HEK293 (cell line): ENCODE measurements at regions not wholly inside any gene's neighbourhood (a gene's known extent, or its start where the extent isn't known, plus 50 kb on each side); places are given as distances from the start of the nearest gene placed in this dataset.

Experiments
- CTCF ChIA-PET: fragments of 350-600 bp; formaldehyde crosslinking; extraction: SDS; loops from one replicate; lab custom pipeline; 2021; ENCODE audit warnings: antibody characterized with exemption; lab: Yijun Ruan, JAX
- POLR2A ChIA-PET: fragments of 300-600 bp; formaldehyde crosslinking; extraction: SDS; loops from one replicate; lab custom pipeline; 2020; ENCODE audit warnings: antibody characterized with exemption, inconsistent platforms; lab: Yijun Ruan, JAX
- H3K27ac ChIP-seq: fragments of 200-500 bp; sonication (Bioruptor generic); 2 replicates; pipeline ENCODE4 v1.5.1; 2014; ENCODE audit warnings: low read depth, low read length, control low read depth, inconsistent platforms; ENCODE audit errors: extremely low read depth
- H3K36me3 ChIP-seq, 2 experiments: fragments of 200-500 bp in 1 of 2; sonication (Bioruptor generic) in 1 of 2; 1 replicate in 1 of 2; 2 replicates in 1 of 2; pipeline ENCODE4 v1.5.1; 2014 to 2017; ENCODE audit warnings: inconsistent platforms in 2 of 2, low read length in 2 of 2; ENCODE audit not compliant: control insufficient read depth in 2 of 2, insufficient read depth in 1 of 2
- H3K4me1 ChIP-seq: fragments of 200-500 bp; sonication (Bioruptor generic); 2 replicates; pipeline ENCODE4 v1.5.1; 2014; ENCODE audit warnings: mild to moderate bottlenecking, low read length, inconsistent platforms; ENCODE audit not compliant: control insufficient read depth, insufficient read depth
- H3K4me3 ChIP-seq: 2 replicates; pipeline ENCODE4 v1.5.1; 2011; ENCODE audit warnings: low read depth, mild to moderate bottlenecking, control low read depth, low read length, moderate library complexity
- H3K9me3 ChIP-seq: fragments of 200-500 bp; sonication (Bioruptor generic); 2 replicates; pipeline ENCODE4 v1.5.1; 2014; ENCODE audit warnings: low read depth, low read length, inconsistent platforms; ENCODE audit not compliant: control insufficient read depth, insufficient read depth
- HOXA7 ChIP-seq: sonication (generic); formaldehyde crosslinking; IDR thresholded peaks from 2 replicates; pipeline ENCODE4 v1.8.1; 2022; ENCODE audit warnings: missing genetic modification reagents, borderline replicate concordance
- SP2 ChIP-seq: fragments of 450-650 bp; formaldehyde crosslinking; IDR thresholded peaks from 2 replicates; pipeline ENCODE4 v1.5.1; 2016; ENCODE audit warnings: missing biosample characterization, missing genetic modification characterization
- ZBTB11 ChIP-seq: fragments of 450-650 bp; formaldehyde crosslinking; conservative IDR thresholded peaks from 2 replicates; pipeline ENCODE4 v1.5.1; 2016; ENCODE audit warnings: low read depth, missing biosample characterization, missing genetic modification characterization
- ZNF157 ChIP-seq: fragments of 450-650 bp; formaldehyde crosslinking; IDR thresholded peaks from 2 replicates; pipeline ENCODE4 v1.5.1; 2016; ENCODE audit warnings: missing biosample characterization, missing genetic modification characterization
- ZNF221 ChIP-seq: fragments of 450-650 bp; formaldehyde crosslinking; IDR thresholded peaks from 2 replicates; pipeline ENCODE4 v1.5.1; 2017; ENCODE audit warnings: missing biosample characterization, missing genetic modification characterization, borderline replicate concordance
- ZNF23 ChIP-seq: fragments of 450-650 bp; formaldehyde crosslinking; IDR thresholded peaks from 2 replicates; pipeline ENCODE4 v1.5.1; 2016; ENCODE audit warnings: missing biosample characterization, missing genetic modification characterization, borderline replicate concordance
- ZNF248 ChIP-seq: fragments of 450-650 bp; formaldehyde crosslinking; IDR thresholded peaks from 2 replicates; pipeline ENCODE4 v1.5.1; 2017; ENCODE audit warnings: missing biosample characterization, missing genetic modification characterization
- ZNF398 ChIP-seq: fragments of 450-650 bp; formaldehyde crosslinking; IDR thresholded peaks from 2 replicates; pipeline ENCODE4 v1.5.1; 2017; ENCODE audit warnings: missing biosample characterization, missing genetic modification characterization
- ZNF639 ChIP-seq: fragments of 450-650 bp; formaldehyde crosslinking; IDR thresholded peaks from 2 replicates; pipeline ENCODE4 v1.5.1; 2016; ENCODE audit warnings: missing biosample characterization, missing genetic modification characterization
- ZNF658 ChIP-seq: fragments of 450-650 bp; formaldehyde crosslinking; IDR thresholded peaks from 2 replicates; pipeline ENCODE4; 2016; ENCODE audit warnings: missing biosample characterization, missing genetic modification characterization
- ZNF664 ChIP-seq: fragments of 450-650 bp; formaldehyde crosslinking; IDR thresholded peaks from 2 replicates; pipeline ENCODE4 v1.5.1; 2016; ENCODE audit warnings: missing biosample characterization, missing genetic modification characterization
- ZNF704 ChIP-seq: fragments of 450-650 bp; formaldehyde crosslinking; IDR thresholded peaks from 2 replicates; pipeline ENCODE4 v1.5.1; 2016; ENCODE audit warnings: missing biosample characterization, missing genetic modification characterization
- ZSCAN18 ChIP-seq: fragments of 450-650 bp; formaldehyde crosslinking; IDR thresholded peaks from 2 replicates; pipeline ENCODE4 v1.5.1; 2016; ENCODE audit warnings: missing biosample characterization, missing genetic modification characterization
- ZSCAN23 ChIP-seq: fragments of 450-650 bp; formaldehyde crosslinking; IDR thresholded peaks from 2 replicates; pipeline ENCODE4 v1.5.1; 2016; ENCODE audit warnings: missing biosample characterization, missing genetic modification characterization
- ZXDB ChIP-seq: fragments of 450-650 bp; formaldehyde crosslinking; IDR thresholded peaks from 2 replicates; pipeline ENCODE4 v1.5.1; 2016; ENCODE audit warnings: missing biosample characterization, missing genetic modification characterization
- TF ChIP-seq, protein P1 (sequence below): fragments of 450-650 bp; formaldehyde crosslinking; IDR thresholded peaks from 2 replicates; pipeline ENCODE4 v1.5.1; 2016; ENCODE audit warnings: missing biosample characterization, missing genetic modification characterization
- TF ChIP-seq, protein P2 (sequence below): fragments of 450-650 bp; formaldehyde crosslinking; IDR thresholded peaks from 2 replicates; pipeline ENCODE4 v1.5.1; 2016; ENCODE audit warnings: missing biosample characterization, missing genetic modification characterization
- TF ChIP-seq, protein P3 (sequence below): fragments of 450-650 bp; IDR thresholded peaks from 2 replicates; pipeline ENCODE4 v1.5.1; 2018; ENCODE audit warnings: missing biosample characterization, missing genetic modification characterization
- TF ChIP-seq, protein P4 (sequence below): fragments of 450-650 bp; formaldehyde crosslinking; IDR thresholded peaks from 2 replicates; pipeline ENCODE4 v1.5.1; 2017; ENCODE audit warnings: missing biosample characterization, missing genetic modification characterization
- TF ChIP-seq, protein P5 (sequence below): fragments of 450-650 bp; formaldehyde crosslinking; IDR thresholded peaks from 2 replicates; pipeline ENCODE4 v1.5.1; 2016; ENCODE audit warnings: missing biosample characterization, missing genetic modification characterization

GRCh38 chr11:38553148-38553547 is 1955.1 kb upstream of the RAG2 start:
- TF ChIP-seq ZNF664 (tag by site-specific recombination) = no peak
- no peak for TF ChIP-seq ZNF398 (tag by site-specific recombination)
- TF ChIP-seq, protein P1, sequence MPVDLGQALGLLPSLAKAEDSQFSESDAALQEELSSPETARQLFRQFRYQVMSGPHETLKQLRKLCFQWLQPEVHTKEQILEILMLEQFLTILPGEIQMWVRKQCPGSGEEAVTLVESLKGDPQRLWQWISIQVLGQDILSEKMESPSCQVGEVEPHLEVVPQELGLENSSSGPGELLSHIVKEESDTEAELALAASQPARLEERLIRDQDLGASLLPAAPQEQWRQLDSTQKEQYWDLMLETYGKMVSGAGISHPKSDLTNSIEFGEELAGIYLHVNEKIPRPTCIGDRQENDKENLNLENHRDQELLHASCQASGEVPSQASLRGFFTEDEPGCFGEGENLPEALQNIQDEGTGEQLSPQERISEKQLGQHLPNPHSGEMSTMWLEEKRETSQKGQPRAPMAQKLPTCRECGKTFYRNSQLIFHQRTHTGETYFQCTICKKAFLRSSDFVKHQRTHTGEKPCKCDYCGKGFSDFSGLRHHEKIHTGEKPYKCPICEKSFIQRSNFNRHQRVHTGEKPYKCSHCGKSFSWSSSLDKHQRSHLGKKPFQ = no peak
- TF ChIP-seq SP2 (tag by site-specific recombination) = no peak
- no peak for TF ChIP-seq ZSCAN23 (tag by site-specific recombination)
- no peak for TF ChIP-seq ZNF23 (tag by site-specific recombination)
- no peak for TF ChIP-seq ZBTB11 (tag by site-specific recombination)
- no peak for TF ChIP-seq ZNF658 (tag by site-specific recombination)
- no peak for TF ChIP-seq ZNF639 (tag by site-specific recombination)
- no peak for TF ChIP-seq ZSCAN18 (tag by site-specific recombination)
- TF ChIP-seq, protein P2, sequence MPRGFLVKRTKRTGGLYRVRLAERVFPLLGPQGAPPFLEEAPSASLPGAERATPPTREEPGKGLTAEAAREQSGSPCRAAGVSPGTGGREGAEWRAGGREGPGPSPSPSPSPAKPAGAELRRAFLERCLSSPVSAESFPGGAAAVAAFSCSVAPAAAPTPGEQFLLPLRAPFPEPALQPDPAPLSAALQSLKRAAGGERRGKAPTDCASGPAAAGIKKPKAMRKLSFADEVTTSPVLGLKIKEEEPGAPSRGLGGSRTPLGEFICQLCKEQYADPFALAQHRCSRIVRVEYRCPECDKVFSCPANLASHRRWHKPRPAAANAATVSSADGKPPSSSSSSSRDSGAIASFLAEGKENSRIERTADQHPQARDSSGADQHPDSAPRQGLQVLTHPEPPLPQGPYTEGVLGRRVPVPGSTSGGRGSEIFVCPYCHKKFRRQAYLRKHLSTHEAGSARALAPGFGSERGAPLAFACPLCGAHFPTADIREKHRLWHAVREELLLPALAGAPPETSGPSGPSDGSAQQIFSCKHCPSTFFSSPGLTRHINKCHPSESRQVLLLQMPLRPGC (tag by site-specific recombination) = no peak
- no peak for TF ChIP-seq ZNF157 (tag by site-specific recombination)
- TF ChIP-seq, protein P3, sequence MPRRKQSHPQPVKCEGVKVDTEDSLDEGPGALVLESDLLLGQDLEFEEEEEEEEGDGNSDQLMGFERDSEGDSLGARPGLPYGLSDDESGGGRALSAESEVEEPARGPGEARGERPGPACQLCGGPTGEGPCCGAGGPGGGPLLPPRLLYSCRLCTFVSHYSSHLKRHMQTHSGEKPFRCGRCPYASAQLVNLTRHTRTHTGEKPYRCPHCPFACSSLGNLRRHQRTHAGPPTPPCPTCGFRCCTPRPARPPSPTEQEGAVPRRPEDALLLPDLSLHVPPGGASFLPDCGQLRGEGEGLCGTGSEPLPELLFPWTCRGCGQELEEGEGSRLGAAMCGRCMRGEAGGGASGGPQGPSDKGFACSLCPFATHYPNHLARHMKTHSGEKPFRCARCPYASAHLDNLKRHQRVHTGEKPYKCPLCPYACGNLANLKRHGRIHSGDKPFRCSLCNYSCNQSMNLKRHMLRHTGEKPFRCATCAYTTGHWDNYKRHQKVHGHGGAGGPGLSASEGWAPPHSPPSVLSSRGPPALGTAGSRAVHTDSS = no peak
- TF ChIP-seq ZNF704 = no peak
- TF ChIP-seq, protein P4, sequence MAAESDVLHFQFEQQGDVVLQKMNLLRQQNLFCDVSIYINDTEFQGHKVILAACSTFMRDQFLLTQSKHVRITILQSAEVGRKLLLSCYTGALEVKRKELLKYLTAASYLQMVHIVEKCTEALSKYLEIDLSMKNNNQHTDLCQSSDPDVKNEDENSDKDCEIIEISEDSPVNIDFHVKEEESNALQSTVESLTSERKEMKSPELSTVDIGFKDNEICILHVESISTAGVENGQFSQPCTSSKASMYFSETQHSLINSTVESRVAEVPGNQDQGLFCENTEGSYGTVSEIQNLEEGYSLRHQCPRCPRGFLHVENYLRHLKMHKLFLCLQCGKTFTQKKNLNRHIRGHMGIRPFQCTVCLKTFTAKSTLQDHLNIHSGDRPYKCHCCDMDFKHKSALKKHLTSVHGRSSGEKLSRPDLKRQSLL (tag by site-specific recombination) = no peak
- no peak for TF ChIP-seq ZXDB (tag by site-specific recombination)
- TF ChIP-seq, protein P5, sequence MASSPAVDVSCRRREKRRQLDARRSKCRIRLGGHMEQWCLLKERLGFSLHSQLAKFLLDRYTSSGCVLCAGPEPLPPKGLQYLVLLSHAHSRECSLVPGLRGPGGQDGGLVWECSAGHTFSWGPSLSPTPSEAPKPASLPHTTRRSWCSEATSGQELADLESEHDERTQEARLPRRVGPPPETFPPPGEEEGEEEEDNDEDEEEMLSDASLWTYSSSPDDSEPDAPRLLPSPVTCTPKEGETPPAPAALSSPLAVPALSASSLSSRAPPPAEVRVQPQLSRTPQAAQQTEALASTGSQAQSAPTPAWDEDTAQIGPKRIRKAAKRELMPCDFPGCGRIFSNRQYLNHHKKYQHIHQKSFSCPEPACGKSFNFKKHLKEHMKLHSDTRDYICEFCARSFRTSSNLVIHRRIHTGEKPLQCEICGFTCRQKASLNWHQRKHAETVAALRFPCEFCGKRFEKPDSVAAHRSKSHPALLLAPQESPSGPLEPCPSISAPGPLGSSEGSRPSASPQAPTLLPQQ = no peak
- no peak for TF ChIP-seq ZNF248
- no peak for TF ChIP-seq HOXA7 (CRISPR knock-in tag)
- no peak for TF ChIP-seq ZNF221
- Histone ChIP-seq H3K4me3 (no peak overlapping the region), H3K4me1 (no peaks in the 10 kb centered on the region), H3K36me3 (no peaks in the 10 kb centered on the region), H3K27ac (no peak overlapping the region), H3K9me3 (no peaks in the 10 kb centered on the region)
- CTCF ChIA-PET = no interaction called here
- POLR2A ChIA-PET = no interaction called here
